ENCODE measurements at regions not wholly inside any gene's neighbourhood (a gene's known extent, or its start where the extent isn't known, plus 50 kb on each side); places are given as distances from the start of the nearest gene placed in this dataset.

DNA sequence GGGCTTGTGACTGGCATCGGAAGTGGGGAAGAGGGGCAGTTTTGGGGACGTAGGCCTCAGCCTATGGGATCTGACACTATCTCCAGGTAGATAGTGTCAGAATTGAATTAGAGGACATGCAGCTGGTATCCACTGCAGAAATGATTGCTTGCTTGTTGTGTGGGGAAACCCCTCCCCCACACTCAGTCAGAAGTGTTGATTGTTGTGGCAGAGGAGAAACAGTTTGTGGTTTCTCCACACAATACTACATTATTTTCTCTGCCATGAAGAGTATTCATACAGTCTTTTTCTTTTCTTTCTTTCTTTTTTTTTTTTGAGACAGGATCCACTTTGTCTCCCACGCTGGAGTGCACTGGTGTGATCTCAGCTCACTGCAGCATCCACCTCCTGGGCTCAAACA is 113.9 kb downstream of the ARRDC3 start:
- TF ChIP-seq, protein P1, sequence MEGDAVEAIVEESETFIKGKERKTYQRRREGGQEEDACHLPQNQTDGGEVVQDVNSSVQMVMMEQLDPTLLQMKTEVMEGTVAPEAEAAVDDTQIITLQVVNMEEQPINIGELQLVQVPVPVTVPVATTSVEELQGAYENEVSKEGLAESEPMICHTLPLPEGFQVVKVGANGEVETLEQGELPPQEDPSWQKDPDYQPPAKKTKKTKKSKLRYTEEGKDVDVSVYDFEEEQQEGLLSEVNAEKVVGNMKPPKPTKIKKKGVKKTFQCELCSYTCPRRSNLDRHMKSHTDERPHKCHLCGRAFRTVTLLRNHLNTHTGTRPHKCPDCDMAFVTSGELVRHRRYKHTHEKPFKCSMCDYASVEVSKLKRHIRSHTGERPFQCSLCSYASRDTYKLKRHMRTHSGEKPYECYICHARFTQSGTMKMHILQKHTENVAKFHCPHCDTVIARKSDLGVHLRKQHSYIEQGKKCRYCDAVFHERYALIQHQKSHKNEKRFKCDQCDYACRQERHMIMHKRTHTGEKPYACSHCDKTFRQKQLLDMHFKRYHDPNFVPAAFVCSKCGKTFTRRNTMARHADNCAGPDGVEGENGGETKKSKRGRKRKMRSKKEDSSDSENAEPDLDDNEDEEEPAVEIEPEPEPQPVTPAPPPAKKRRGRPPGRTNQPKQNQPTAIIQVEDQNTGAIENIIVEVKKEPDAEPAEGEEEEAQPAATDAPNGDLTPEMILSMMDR (conservative IDR thresholded peaks at IDR 0.05; ENCODE audit: low read length): no peak
- no peak for TF ChIP-seq EZH2phosphoT487 (IDR thresholded peaks at IDR 0.05; ENCODE audit: borderline replicate concordance)
- H3K4me2 ChIP-seq (ENCODE audit: low read depth, low read length, poor library complexity, severe bottlenecking): no peak overlapping the region

DNA sequence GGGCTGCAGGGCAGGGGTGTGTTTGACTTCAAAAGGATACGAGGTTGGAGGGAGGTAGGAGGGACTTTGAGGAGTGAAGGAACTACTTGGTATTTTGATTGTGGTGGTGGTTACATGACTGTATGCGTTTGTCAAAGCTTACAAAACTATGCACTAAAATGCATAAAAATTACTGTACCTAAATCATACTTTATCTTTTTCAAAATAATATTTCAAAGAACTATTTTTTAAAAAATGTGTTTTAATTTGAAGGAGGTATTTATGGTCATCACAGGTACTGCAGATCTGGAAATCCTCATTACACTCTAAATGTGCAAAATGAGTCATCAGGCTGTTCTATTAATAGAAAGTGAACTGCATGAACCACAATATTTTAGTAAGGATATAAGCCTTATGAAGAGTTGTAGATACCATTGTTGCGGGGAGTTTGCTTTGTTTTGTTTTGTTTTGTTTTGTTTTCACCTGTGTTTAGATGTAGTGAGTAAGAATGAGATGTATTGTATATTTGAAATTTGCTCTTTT is 116.9 kb downstream of the ARRDC3 start:
- H3K36me3 ChIP-seq (ENCODE audit: insufficient read depth, low read length): no peaks in the 10 kb centered on the region
- peak overlapping the region; percentile 21 for H3K4me3 ChIP-seq (ENCODE audit: low read length, poor library complexity, severe bottlenecking)
- H3K9me2 ChIP-seq (replicated peaks; ENCODE audit: low read depth, low read length): no peaks in the 10 kb centered on the region
- H3K79me2 ChIP-seq (ENCODE audit: insufficient read depth, low read length): no peaks in the 10 kb centered on the region
- no peak for TF ChIP-seq EZH2phosphoT487 (IDR thresholded peaks at IDR 0.05; ENCODE audit: borderline replicate concordance)
- TF ChIP-seq, protein P1 (conservative IDR thresholded peaks at IDR 0.05; ENCODE audit: low read length): no peak
- no peak overlapping the region for H3K9ac ChIP-seq (ENCODE audit: low read depth, low read length, poor library complexity, severe bottlenecking)
- H4K20me1 ChIP-seq (ENCODE audit: insufficient read depth, low read length, poor library complexity, severe bottlenecking): no peaks in the 10 kb centered on the region
- H3K27me3 ChIP-seq (ENCODE audit: insufficient read depth, low read length, poor library complexity, severe bottlenecking): no peaks in the 10 kb centered on the region
- no peaks in the 10 kb centered on the region for H3K4me1 ChIP-seq (ENCODE audit: insufficient read depth, low read length, poor library complexity, severe bottlenecking)
- peak overlapping the region; percentile 62 for H3K4me2 ChIP-seq (ENCODE audit: low read depth, low read length, poor library complexity, severe bottlenecking)
- H3K9me3 ChIP-seq (ENCODE audit: insufficient read depth, low read depth, low read length): no peaks in the 10 kb centered on the region
- no peak overlapping the region for H2AFZ ChIP-seq (ENCODE audit: low read length)
- no peaks in the 10 kb centered on the region for H3F3A ChIP-seq (ENCODE audit: low read depth)

More for the DNA sequence above, 113.9 kb downstream of the ARRDC3 start:
- no peaks in the 10 kb centered on the region for H4K20me1 ChIP-seq (ENCODE audit: insufficient read depth, low read length, poor library complexity, severe bottlenecking)
- no peak overlapping the region for H2AFZ ChIP-seq (ENCODE audit: low read length)
- no peak overlapping the region for H3K9ac ChIP-seq (ENCODE audit: low read depth, low read length, poor library complexity, severe bottlenecking)
- no peak overlapping the region for H3K4me3 ChIP-seq (ENCODE audit: low read length, poor library complexity, severe bottlenecking)
- H3K36me3 ChIP-seq (ENCODE audit: insufficient read depth, low read length): no peaks in the 10 kb centered on the region
- no peaks in the 10 kb centered on the region for H3K27me3 ChIP-seq (ENCODE audit: insufficient read depth, low read length, poor library complexity, severe bottlenecking)
- H3F3A ChIP-seq (ENCODE audit: low read depth): no peaks in the 10 kb centered on the region
- H3K9me2 ChIP-seq (replicated peaks; ENCODE audit: low read depth, low read length): no peaks in the 10 kb centered on the region
- no peaks in the 10 kb centered on the region for H3K79me2 ChIP-seq (ENCODE audit: insufficient read depth, low read length)
- H3K4me1 ChIP-seq (ENCODE audit: insufficient read depth, low read length, poor library complexity, severe bottlenecking): no peaks in the 10 kb centered on the region
- H3K9me3 ChIP-seq (ENCODE audit: insufficient read depth, low read depth, low read length): no peaks in the 10 kb centered on the region

DNA sequence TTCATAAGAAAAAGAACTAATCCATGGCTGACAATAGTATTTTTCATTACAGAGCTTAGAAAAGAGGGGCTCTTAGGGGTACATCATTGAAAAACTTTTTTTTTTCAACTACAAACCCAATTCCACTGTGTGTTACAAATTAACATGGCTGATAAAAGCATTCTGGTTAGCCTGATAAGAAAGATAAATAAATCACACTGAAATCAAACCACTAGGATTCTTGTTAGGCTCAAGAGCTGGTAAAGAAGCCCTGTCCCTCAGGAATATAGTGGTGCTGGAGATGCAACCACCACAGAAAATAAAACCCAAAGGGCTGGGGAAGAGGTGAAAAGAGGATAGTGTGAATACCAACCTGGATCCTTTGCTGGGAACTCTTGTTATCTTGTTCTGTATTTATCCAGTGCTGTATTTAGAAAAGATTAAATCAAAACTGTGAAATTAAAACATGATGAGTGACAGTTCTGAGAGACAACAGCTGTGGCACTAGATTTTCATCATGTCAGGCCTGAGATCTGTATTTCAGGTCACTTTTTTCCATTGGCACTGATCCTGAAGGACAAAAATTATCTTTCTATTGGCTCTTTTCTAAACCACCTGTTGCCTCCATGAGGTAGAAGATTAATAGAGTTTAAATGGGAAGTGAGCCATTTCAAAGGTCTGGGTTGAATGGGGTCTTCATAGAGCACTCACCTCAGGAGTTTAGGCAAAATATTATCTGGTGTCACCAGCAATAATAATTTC is 118.6 kb downstream of the ARRDC3 start:
- Histone ChIP-seq H3K4me3 (ENCODE audit: low read length, poor library complexity, severe bottlenecking) (no peak overlapping the region), H3K9me2 (replicated peaks; ENCODE audit: low read depth, low read length) (no peaks in the 10 kb centered on the region), H3K36me3 (ENCODE audit: insufficient read depth, low read length) (no peaks in the 10 kb centered on the region), H3K4me1 (ENCODE audit: insufficient read depth, low read length, poor library complexity, severe bottlenecking) (no peaks in the 10 kb centered on the region), H3K79me2 (ENCODE audit: insufficient read depth, low read length) (no peaks in the 10 kb centered on the region), H2AFZ (ENCODE audit: low read length) (no peak overlapping the region), H3K9ac (ENCODE audit: low read depth, low read length, poor library complexity, severe bottlenecking) (no peak overlapping the region), H3F3A (ENCODE audit: low read depth) (no peaks in the 10 kb centered on the region), H3K4me2 (ENCODE audit: low read depth, low read length, poor library complexity, severe bottlenecking) (no peak overlapping the region), H3K9me3 (ENCODE audit: insufficient read depth, low read depth, low read length) (no peaks in the 10 kb centered on the region), H3K27me3 (ENCODE audit: insufficient read depth, low read length, poor library complexity, severe bottlenecking) (no peaks in the 10 kb centered on the region), H4K20me1 (ENCODE audit: insufficient read depth, low read length, poor library complexity, severe bottlenecking) (no peaks in the 10 kb centered on the region)
- TF ChIP-seq, protein P1 (conservative IDR thresholded peaks at IDR 0.05; ENCODE audit: low read length): no peak
- no peak for TF ChIP-seq EZH2phosphoT487 (IDR thresholded peaks at IDR 0.05; ENCODE audit: borderline replicate concordance)
